ENCODE measurements at regions not wholly inside any gene's neighbourhood (a gene's known extent, or its start where the extent isn't known, plus 50 kb on each side); places are given as distances from the start of the nearest gene placed in this dataset.

GRCh38 chr4:147363514-147363913, 117.4 kb upstream of the EDNRA start:
- Histone ChIP-seq H3K27ac (ENCODE audit: insufficient read length, low read depth, low read length) (no peak overlapping the region), H4K8ac (replicated peaks; ENCODE audit: insufficient read length, low read depth, low read length) (no peak overlapping the region), H3K18ac (ENCODE audit: insufficient read length, low read depth, low read length) (no peak overlapping the region), H2BK12ac (ENCODE audit: insufficient read length, low read depth, low read length) (no peak overlapping the region), H3K23me2 (ENCODE audit: insufficient read length, low read depth, low read length, poor library complexity, severe bottlenecking) (no peaks in the 10 kb centered on the region), H3T11ph (ENCODE audit: low read length) (no peak overlapping the region), H4K91ac (ENCODE audit: insufficient read length, low read depth, low read length) (no peak overlapping the region), H4K5ac (ENCODE audit: insufficient read length, low read depth, low read length) (no peak overlapping the region), H2BK120ac (ENCODE audit: low read depth, low read length, poor library complexity, severe bottlenecking) (no peak overlapping the region), H2BK5ac (ENCODE audit: insufficient read length, low read length) (no peak overlapping the region), H2BK15ac (ENCODE audit: low read depth, low read length) (no peak overlapping the region), H3K9ac (ENCODE audit: extremely low read depth, insufficient read length, low read length) (no peak overlapping the region), H2AK5ac (ENCODE audit: insufficient read length, low read length) (no peak overlapping the region), H3K79me1 (ENCODE audit: insufficient read depth, low read depth, low read length, poor library complexity, severe bottlenecking) (no peaks in the 10 kb centered on the region), H3K4me2 (ENCODE audit: insufficient read depth, insufficient read length, low read length) (no peak overlapping the region), H3K79me2 (ENCODE audit: insufficient read depth, low read length) (no peaks in the 10 kb centered on the region), H3K9me3 (ENCODE audit: control insufficient read depth, low read depth, low read length) (no peaks in the 10 kb centered on the region), H2BK20ac (ENCODE audit: low read depth, low read length, poor library complexity, severe bottlenecking) (no peak overlapping the region), H3K4ac (ENCODE audit: low read depth, low read length) (no peak overlapping the region), H3K23ac (ENCODE audit: insufficient read length, low read depth, low read length) (no peak overlapping the region), H2AFZ (ENCODE audit: low read length) (no peak overlapping the region), H3K27me3 (ENCODE audit: insufficient read depth, low read length) (no peaks in the 10 kb centered on the region), H3K14ac (ENCODE audit: insufficient read depth, low read length) (no peak overlapping the region), H3K4me1 (ENCODE audit: insufficient read depth, low read length) (no peaks in the 10 kb centered on the region), H3K56ac (ENCODE audit: insufficient read length, low read depth, low read length) (no peak overlapping the region), H4K20me1 (ENCODE audit: control insufficient read depth, insufficient read depth, insufficient read length) (no peaks in the 10 kb centered on the region)
- Mint-ChIP-seq H3K27ac (no peak overlapping the region), H3K9me3 (peaks cover 0 to 9% of the 10 kb centered on the region in 2 experiments; a peak in 3 of 5 replicates), H3K4me1 (no peaks in the 10 kb centered on the region), H3K36me3 (ENCODE audit: insufficient read depth in 1 of 3, low read depth in 3 of 3) (peaks cover 0 to 5% (median 0%) of the 10 kb centered on the region in 3 experiments; a peak in 1 of 7 replicates), H3K4me3 (no peak overlapping the region), H3K27me3 (ENCODE audit: low read depth) (no peaks in the 10 kb centered on the region)
- no peak for DNase-seq
- no CpG with 5 or more reads among the region's 2 CpGs for WGBS (ENCODE audit: extremely low coverage, insufficient read length, low lambda C conversion rate)
- TF ChIP-seq, protein P1, sequence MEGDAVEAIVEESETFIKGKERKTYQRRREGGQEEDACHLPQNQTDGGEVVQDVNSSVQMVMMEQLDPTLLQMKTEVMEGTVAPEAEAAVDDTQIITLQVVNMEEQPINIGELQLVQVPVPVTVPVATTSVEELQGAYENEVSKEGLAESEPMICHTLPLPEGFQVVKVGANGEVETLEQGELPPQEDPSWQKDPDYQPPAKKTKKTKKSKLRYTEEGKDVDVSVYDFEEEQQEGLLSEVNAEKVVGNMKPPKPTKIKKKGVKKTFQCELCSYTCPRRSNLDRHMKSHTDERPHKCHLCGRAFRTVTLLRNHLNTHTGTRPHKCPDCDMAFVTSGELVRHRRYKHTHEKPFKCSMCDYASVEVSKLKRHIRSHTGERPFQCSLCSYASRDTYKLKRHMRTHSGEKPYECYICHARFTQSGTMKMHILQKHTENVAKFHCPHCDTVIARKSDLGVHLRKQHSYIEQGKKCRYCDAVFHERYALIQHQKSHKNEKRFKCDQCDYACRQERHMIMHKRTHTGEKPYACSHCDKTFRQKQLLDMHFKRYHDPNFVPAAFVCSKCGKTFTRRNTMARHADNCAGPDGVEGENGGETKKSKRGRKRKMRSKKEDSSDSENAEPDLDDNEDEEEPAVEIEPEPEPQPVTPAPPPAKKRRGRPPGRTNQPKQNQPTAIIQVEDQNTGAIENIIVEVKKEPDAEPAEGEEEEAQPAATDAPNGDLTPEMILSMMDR (conservative IDR thresholded peaks at IDR 0.05): no peak

Data from H9 (cell line).